Right lobe of liver (tissue), 4 donors: ENCODE measurements at regions not wholly inside any gene's neighbourhood (a gene's known extent, or its start where the extent isn't known, plus 50 kb on each side); places are given as distances from the start of the nearest gene placed in this dataset.

Experiments
- POLR2A ChIP-seq: fragments of 450-650 bp; IDR thresholded peaks from one replicate; pipeline ENCODE4 v1.6.1; 2017; ENCODE audit warnings: antibody characterized with exemption, mild to moderate bottlenecking
- TF ChIP-seq, protein P1 (sequence below), 4 donors: fragments of 200-600 bp in 3 of 4; fragments of 450-650 bp in 1 of 4; IDR thresholded peaks; one replicate each; pipeline versions ENCODE4 v1.5.1 to v1.8.0; 2016 to 2022; ENCODE audit warnings: antibody characterized with exemption in 4 of 4, mild to moderate bottlenecking in 2 of 4
- donor health status: DM: no; HTN: no; CAD: no.
- donor health status: DM: no; HTN: no; CAD: no.
- donor health status: DM: no; HTN: yes; CAD: no.

DNA sequence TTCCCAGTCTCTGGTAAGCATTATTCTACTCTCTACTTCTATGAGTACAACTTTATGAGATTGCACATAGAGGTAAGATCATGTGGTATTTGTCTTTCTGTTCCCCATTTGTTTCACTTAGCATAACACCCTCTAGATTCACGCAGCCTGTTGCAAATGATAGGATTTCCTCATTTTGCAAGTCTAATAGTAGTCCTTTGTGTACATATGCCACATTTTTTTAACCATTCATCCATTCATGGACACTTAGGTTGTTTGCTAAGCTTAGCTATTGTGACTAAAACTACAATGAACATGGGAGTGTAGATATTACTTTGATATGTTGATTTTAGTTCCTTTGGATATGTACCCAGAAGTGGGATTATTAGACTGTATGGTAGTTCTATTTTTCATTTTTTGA, 717.9 kb upstream of the ALCAM start:
- TF ChIP-seq POLR2A = no peak
- TF ChIP-seq, protein P1, sequence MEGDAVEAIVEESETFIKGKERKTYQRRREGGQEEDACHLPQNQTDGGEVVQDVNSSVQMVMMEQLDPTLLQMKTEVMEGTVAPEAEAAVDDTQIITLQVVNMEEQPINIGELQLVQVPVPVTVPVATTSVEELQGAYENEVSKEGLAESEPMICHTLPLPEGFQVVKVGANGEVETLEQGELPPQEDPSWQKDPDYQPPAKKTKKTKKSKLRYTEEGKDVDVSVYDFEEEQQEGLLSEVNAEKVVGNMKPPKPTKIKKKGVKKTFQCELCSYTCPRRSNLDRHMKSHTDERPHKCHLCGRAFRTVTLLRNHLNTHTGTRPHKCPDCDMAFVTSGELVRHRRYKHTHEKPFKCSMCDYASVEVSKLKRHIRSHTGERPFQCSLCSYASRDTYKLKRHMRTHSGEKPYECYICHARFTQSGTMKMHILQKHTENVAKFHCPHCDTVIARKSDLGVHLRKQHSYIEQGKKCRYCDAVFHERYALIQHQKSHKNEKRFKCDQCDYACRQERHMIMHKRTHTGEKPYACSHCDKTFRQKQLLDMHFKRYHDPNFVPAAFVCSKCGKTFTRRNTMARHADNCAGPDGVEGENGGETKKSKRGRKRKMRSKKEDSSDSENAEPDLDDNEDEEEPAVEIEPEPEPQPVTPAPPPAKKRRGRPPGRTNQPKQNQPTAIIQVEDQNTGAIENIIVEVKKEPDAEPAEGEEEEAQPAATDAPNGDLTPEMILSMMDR (IDR thresholded peaks at IDR 0.05) = no peak
